NK-92 treated with Interleukin-12 subunit alpha and Interleukin-12 subunit beta, amount 100 ng/mL, for 24 hours (cell line): ENCODE measurements at regions not wholly inside any gene's neighbourhood (a gene's known extent, or its start where the extent isn't known, plus 50 kb on each side); places are given as distances from the start of the nearest gene placed in this dataset.
"Not testable (repeated sequence)": the region's sequence is repeated elsewhere in the genome, so short reads cannot be mapped to it uniquely, and the experiment has no call there.

Experiments used
- DNase-seq: peaks from one replicate; lab custom pipeline; 2025; lab: John Stamatoyannopoulos, UW

GRCh38 chr5:165404917-165405316, 1899.5 kb downstream of the MAT2B start:
- no peak for DNase-seq

- DNase-seq, result no peak
Observed at GRCh38 chr5:165405340-165405739, 1899.9 kb downstream of the MAT2B start.

GRCh38 chr5:165407352-165407751, 1901.9 kb downstream of the MAT2B start:
- no peak for DNase-seq

GRCh38 chr5:165410476-165410875, 1905.1 kb downstream of the MAT2B start:
- DNase-seq, result no peak

- not testable (repeated sequence) for DNase-seq
Observed at GRCh38 chr5:165411532-165411931, 1906.1 kb downstream of the MAT2B start.

- DNase-seq, result no peak
Observed at GRCh38 chr5:165420493-165420892, 1915.1 kb downstream of the MAT2B start.

GRCh38 chr5:165423697-165424299, 1918.4 kb downstream of the MAT2B start:
- DNase-seq, result no peak

GRCh38 chr5:165425594-165425993, 1920.2 kb downstream of the MAT2B start:
- DNase-seq, result no peak

GRCh38 chr5:165448753-165449152, 1943.3 kb downstream of the MAT2B start:
- no peak for DNase-seq

GRCh38 chr5:165457859-165458481, 1952.6 kb downstream of the MAT2B start:
- no peak for DNase-seq

GRCh38 chr5:165459232-165459631, 1953.8 kb downstream of the MAT2B start:
- DNase-seq, result no peak

- no peak for DNase-seq
Observed at GRCh38 chr5:165460911-165461310, 1955.5 kb downstream of the MAT2B start.

- no peak for DNase-seq
Observed at GRCh38 chr5:165477546-165477945, 1972.1 kb downstream of the MAT2B start.

- DNase-seq, result no peak
Observed at GRCh38 chr5:165495829-165496380, 1990.5 kb downstream of the MAT2B start.

GRCh38 chr5:165497707-165498106, 1992.3 kb downstream of the MAT2B start:
- no peak for DNase-seq

GRCh38 chr5:165502893-165503691, 1997.7 kb downstream of the MAT2B start:
- no peak for DNase-seq

GRCh38 chr5:165504674-165505073, 1999.3 kb downstream of the MAT2B start:
- no peak for DNase-seq

- DNase-seq, result no peak
Observed at GRCh38 chr5:165508286-165508685, 2002.9 kb downstream of the MAT2B start.

- no peak for DNase-seq
Observed at GRCh38 chr5:165508861-165509260, 2003.4 kb downstream of the MAT2B start.

- no peak for DNase-seq
Observed at GRCh38 chr5:165521816-165522610, 2016.6 kb downstream of the MAT2B start.

GRCh38 chr5:165525271-165525670, 2019.9 kb downstream of the MAT2B start:
- DNase-seq, result no peak

- DNase-seq, result no peak
Observed at GRCh38 chr5:165526357-165526756, 2020.9 kb downstream of the MAT2B start.
